ENCODE measurements at regions not wholly inside any gene's neighbourhood (a gene's known extent, or its start where the extent isn't known, plus 50 kb on each side); places are given as distances from the start of the nearest gene placed in this dataset.

- TF ChIP-seq CTCF (IDR thresholded peaks at IDR 0.05) (no peak), POLR2A (IDR thresholded peaks at IDR 0.05) (no peak), POLR2AphosphoS5 (IDR thresholded peaks at IDR 0.05; ENCODE audit: insufficient read depth in 1 of 2, low read depth in 1 of 2) (no peak)
These were observed 82.9 kb upstream of the KCND2 start for GRCh38 chr7:120190109-120190508.

Measured in vagina (tissue), 2 donors.